Non-pigmented ciliary epithelial cell (primary cell): ENCODE measurements at regions not wholly inside any gene's neighbourhood (a gene's known extent, or its start where the extent isn't known, plus 50 kb on each side); places are given as distances from the start of the nearest gene placed in this dataset.

Experiments
- DNase-seq: peaks from one replicate; pipeline ENCODE4 v3.0.0-alpha.2; 2010; ENCODE audit warnings: low read depth

GRCh38 chr11:80673566-80673965 is 1232.7 kb upstream of the TENM4 start:
- DNase-seq, result no peak

GRCh38 chr11:80669620-80670019 is 1228.8 kb upstream of the TENM4 start:
- DNase-seq, result no peak

DNA sequence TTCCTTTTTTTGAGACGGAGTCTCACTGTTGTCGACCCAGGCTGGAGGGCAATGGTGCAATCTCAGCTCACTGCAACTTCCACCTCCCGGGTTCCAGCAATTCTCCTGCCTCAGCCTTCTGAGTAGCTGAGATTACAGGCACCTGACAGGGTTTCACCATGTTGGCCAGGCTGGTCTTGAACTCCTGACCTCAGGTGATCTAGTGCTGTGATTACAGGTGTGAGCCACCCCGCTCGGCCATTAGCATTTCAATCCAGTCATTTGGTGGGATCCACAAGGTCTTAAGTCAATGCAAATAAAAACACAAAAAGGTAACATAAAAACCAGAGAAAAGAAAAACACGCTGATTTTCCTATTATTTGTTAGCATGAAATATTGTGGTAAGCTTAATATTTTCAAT is 1227.2 kb upstream of the TENM4 start:
- no peak for DNase-seq

- DNase-seq, result no peak
Observed at GRCh38 chr11:80655834-80656233, 1215.0 kb upstream of the TENM4 start.

GRCh38 chr11:80650966-80651365 is 1210.1 kb upstream of the TENM4 start:
- no peak for DNase-seq

DNA sequence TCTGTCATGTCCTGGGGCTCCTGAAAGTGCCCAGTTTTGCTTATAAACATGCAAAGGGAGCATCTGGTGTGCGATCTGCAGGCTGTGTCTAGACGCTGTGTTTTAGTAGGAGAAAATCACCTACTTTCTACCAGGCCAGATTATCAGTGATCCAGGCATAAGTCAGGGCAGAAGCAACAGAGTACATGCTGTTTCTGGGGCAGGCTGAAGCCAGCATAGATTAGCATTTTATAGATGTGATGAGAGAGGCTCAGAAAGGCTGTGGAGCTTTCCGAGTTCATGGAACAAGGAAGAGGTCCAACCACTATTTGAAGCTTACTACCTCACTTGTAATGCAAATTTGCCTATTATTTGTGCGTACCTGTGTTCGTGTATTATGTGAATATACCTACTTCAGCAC is 1208.4 kb upstream of the TENM4 start:
- DNase-seq, result no peak

DNA sequence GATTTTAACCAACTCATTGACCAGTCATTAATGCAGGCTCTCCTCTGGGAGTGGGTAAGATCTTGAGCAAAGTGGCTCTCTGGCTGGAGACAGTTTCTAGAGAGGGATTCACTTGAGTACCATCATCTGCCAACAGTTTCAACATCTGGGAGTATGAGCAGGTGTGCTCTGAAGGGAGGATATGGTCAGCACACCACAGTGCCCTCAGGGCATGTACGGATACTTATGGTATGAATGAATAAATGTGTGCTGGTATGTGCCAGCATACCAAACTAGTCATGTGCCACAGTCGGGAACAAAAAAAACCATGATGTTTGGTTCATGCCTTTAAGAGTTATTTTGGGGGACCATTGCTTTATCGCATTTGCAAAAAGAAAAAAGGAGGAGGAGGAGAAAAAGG is 1197.5 kb upstream of the TENM4 start:
- no peak for DNase-seq

- no peak for DNase-seq
Observed at GRCh38 chr11:80637571-80637970, 1196.7 kb upstream of the TENM4 start.

- DNase-seq, result no peak
Observed at GRCh38 chr11:80636999-80637398, 1196.2 kb upstream of the TENM4 start.

- no peak for DNase-seq
Observed at GRCh38 chr11:80635178-80635577, 1194.3 kb upstream of the TENM4 start.

DNA sequence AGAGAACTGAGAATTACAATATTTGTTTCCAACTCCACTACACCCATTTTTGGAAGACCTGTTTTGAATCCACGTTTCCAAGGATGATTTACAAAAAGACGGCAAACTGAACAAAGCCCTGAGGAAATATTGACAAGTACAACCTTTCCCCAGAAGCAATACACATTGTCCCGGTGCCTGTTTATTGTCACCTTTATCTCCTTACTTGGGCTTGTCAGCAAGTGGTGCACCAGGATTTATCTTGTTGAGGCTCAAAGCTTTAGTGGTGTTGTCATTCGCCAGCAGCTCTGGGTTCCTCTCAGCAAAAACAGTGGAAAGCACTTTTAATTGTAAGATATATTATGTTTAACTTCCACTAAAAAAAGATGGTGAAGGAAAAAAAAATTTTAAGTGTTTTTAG is 1191.9 kb upstream of the TENM4 start:
- no peak for DNase-seq

- DNase-seq, result no peak
Observed at GRCh38 chr11:80632156-80632555, 1191.3 kb upstream of the TENM4 start.

GRCh38 chr11:80629466-80629865 is 1188.6 kb upstream of the TENM4 start:
- no peak for DNase-seq

DNA sequence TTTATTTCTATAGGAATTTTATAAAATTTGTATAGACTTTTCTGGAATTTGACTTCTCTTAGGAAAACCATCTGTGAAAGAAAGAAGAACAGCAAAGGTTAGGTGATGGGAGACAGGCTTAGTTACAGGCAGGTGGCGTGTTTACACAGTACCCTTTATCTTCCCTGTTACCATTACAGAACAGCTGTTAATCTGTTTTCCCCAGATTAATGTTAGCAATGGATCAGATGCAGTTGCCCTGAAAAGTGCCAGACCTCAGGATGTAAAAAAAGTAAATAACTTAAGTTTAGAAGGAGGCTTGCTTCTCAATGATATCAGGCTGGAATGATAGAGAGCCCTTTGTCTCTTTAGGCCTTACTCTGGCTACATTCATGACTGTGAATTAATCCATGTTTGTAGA is 1186.5 kb upstream of the TENM4 start:
- DNase-seq, result no peak

DNA sequence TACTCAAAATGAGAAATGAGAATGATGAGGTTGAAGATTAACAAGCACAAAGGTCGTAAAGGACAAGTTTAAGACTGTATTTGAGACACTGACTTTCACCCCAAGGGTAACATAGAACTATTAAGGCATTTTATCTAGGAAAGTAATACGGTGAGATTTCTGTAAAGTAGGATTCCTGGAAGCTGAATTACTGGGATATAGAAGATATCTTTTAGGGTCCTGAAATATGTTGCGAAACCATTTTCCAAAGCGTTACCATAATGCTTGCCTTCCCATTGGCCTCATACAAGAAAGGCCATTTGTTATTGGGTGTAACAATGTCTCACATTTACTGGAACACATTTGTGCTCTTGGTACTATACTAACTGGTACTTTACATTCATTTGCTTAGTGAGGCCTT is 1185.9 kb upstream of the TENM4 start:
- no peak for DNase-seq

DNA sequence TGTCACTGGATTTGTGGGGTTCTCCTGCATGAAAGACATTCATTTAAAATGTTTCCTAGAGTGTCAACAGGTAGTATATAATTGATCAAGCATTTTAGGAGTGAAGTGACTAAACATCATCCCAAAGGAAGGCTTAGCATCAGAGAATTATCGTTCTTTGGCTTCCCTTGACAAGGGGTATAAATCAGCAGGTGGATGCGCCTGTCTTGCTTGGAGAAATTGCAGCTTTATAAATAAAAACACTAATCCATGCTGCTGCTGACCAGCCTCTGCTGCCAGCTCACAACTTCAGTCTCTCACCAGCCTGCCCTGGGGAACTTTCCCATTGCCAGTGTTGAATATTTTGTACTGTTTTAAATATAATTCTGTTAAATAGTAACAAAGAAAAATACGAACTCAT is 1184.7 kb upstream of the TENM4 start:
- DNase-seq, result no peak

GRCh38 chr11:80621871-80622270 is 1181.0 kb upstream of the TENM4 start:
- DNase-seq, result no peak

GRCh38 chr11:80620867-80621266 is 1180.0 kb upstream of the TENM4 start:
- no peak for DNase-seq

DNA sequence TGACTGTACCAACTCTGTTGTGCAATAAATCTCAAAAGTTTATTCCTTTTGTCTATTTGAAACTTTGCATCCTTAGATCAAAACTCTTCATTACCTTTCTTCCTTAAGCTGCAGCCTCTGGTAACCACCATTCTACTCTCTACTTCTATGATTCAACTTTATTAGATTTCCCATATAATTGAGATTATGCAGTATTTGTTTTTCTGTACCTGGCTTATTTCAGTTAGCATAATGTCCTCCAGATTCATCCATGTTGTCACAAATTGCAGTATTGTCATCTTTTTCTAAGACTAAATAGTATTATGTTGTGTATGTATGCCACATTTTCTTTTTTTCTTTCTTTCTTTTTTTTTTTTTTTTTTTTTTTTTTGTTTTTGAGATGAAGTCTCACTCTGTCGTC is 1176.3 kb upstream of the TENM4 start:
- DNase-seq, result no peak

- DNase-seq, result no peak
Observed at GRCh38 chr11:80616070-80616800, 1175.4 kb upstream of the TENM4 start.

- no peak for DNase-seq
Observed at GRCh38 chr11:80613655-80614054, 1172.8 kb upstream of the TENM4 start.

- no peak for DNase-seq
Observed at GRCh38 chr11:80610516-80610915, 1169.7 kb upstream of the TENM4 start.

GRCh38 chr11:80603472-80603871 is 1162.6 kb upstream of the TENM4 start:
- no peak for DNase-seq

GRCh38 chr11:80598905-80599304 is 1158.1 kb upstream of the TENM4 start:
- no peak for DNase-seq
